Epithelial cell of proximal tubule (primary cell): ENCODE measurements at regions not wholly inside any gene's neighbourhood (a gene's known extent, or its start where the extent isn't known, plus 50 kb on each side); places are given as distances from the start of the nearest gene placed in this dataset.
"Not testable (repeated sequence)": the region's sequence is repeated elsewhere in the genome, so short reads cannot be mapped to it uniquely, and the experiment has no call there.

Experiments
- DNase-seq: peaks from one replicate; pipeline ENCODE4 v3.0.0-alpha.2; 2011; ENCODE audit warnings: low read depth
- H3K4me3 ChIP-seq: 2 replicates; pipeline ENCODE4 v1.5.1; 2011; ENCODE audit warnings: low read depth, mild to moderate bottlenecking, low read length
- CTCF ChIP-seq: conservative IDR thresholded peaks from 2 replicates; pipeline ENCODE4 v1.5.1; 2012; ENCODE audit warnings: low read depth, mild to moderate bottlenecking, low read length

DNA sequence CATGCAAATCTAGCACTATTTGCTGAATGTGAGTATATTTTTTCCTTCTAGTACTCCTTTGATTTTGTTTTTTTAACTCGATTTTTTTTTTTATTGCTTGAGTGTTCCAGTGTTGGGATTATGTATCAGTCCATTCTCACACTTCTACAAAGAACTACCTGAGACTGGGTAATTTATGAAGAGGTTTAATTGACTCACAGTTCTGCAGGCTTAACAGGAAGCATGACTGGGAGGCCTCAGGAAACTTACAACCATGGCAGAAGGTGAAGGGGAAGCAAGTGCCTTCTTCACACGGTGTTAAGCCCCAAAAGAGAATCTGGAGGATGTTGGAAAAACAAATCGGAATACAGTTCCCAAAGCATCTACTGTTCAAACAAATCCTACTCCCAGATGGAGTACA is 69.1 kb downstream of the ZNF518B start:
- H3K4me3 ChIP-seq, DNase-seq: not testable (repeated sequence)

GRCh38 chr4:10385994-10386394 is 71.2 kb downstream of the ZNF518B start:
- no peak for DNase-seq
- no peak for TF ChIP-seq CTCF
- no peak overlapping the region for H3K4me3 ChIP-seq

- TF ChIP-seq CTCF = no peak
- no peak for DNase-seq
- H3K4me3 ChIP-seq = no peak overlapping the region
Measured at GRCh38 chr4:10384974-10385373, 72.3 kb downstream of the ZNF518B start.

- no peak for TF ChIP-seq CTCF
- no peak overlapping the region for H3K4me3 ChIP-seq
- no peak for DNase-seq
Measured at GRCh38 chr4:10383417-10383816, 73.8 kb downstream of the ZNF518B start.

GRCh38 chr4:10382171-10382570 is 75.1 kb downstream of the ZNF518B start:
- DNase-seq, H3K4me3 ChIP-seq: not testable (repeated sequence)

DNA sequence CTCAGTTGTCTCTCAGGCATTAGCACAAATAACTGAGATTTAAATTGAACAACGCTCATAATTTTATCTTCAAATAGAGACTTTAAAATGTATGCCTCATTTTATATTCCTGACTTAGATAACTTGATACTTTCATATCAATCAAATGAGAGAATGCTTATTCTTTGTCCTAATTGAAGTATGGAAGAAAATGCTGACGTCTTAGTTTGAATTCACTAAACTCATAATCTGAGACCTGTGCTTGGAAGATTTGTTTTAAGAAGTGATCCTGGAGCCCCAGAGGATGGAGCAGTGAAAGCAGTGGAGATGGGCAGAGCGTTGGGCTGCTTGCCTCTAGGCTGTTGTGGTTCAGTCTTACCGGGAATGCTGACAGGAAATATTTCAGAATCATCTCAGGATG is 76.1 kb downstream of the ZNF518B start:
- no peak for TF ChIP-seq CTCF
- DNase-seq = no peak
- no peak overlapping the region for H3K4me3 ChIP-seq

DNA sequence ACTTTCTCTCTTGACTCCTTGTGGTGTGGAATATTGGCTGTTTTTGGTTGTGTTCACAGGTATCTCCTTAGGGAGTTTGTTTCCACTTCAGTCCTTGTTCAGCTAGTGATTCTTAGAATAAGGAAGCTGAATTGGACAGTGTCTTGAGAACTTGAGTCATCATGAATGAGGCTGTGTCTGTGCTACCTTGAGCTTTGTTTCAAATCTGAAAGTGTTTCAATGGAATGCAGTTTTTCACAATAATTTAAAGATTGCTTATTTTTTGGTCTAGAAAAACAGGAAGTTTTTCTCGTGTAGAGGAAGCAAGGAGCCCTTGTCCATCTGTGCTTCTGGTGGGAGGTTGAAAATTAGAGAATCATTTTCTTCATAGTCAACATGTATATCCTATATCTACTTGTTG is 76.5 kb downstream of the ZNF518B start:
- H3K4me3 ChIP-seq = no peak overlapping the region
- TF ChIP-seq CTCF = no peak
- DNase-seq = no peak

- H3K4me3 ChIP-seq = no peak overlapping the region
- no peak for TF ChIP-seq CTCF
- DNase-seq = no peak
Measured at GRCh38 chr4:10371869-10372471, 85.3 kb downstream of the ZNF518B start.
